Nephron (organoid): ENCODE measurements at regions not wholly inside any gene's neighbourhood (a gene's known extent, or its start where the extent isn't known, plus 50 kb on each side); places are given as distances from the start of the nearest gene placed in this dataset.

Source experiments
- H3K27ac Mint-ChIP-seq, 3 experiments: 2 replicates each; pipeline ENCODE4 v1.8.0; 2020; ENCODE audit warnings: mixed read lengths in 3 of 3, mild to moderate bottlenecking in 2 of 3, moderate library complexity in 1 of 3
- H3K27me3 Mint-ChIP-seq: 2 replicates; pipeline ENCODE4 v1.8.0; 2021; ENCODE audit warnings: low read depth, mild to moderate bottlenecking, moderate library complexity, mixed read lengths
- H3K36me3 Mint-ChIP-seq: 2 replicates; pipeline ENCODE4 v1.8.0; 2020; ENCODE audit warnings: low read depth, mixed read lengths
- H3K4me1 Mint-ChIP-seq: 2 replicates; pipeline ENCODE4 v1.8.0; 2020; ENCODE audit warnings: mixed read lengths
- H3K4me3 Mint-ChIP-seq, 3 experiments: 2 replicates each; pipeline ENCODE4 v1.8.0; 2020; ENCODE audit warnings: mild to moderate bottlenecking in 3 of 3, mixed read lengths in 3 of 3, moderate library complexity in 2 of 3
- H3K9me3 Mint-ChIP-seq: 2 replicates; pipeline ENCODE4 v1.8.0; 2020; ENCODE audit warnings: mixed read lengths
- TF ChIP-seq, protein P1 (sequence below), 3 experiments: fragments of 200-600 bp; sonication (generic); IDR thresholded peaks; one replicate each; pipeline ENCODE4 v1.5.0; 2021; ENCODE audit warnings: antibody characterized with exemption in 3 of 3; ENCODE audit not compliant: unreplicated experiment in 3 of 3

DNA sequence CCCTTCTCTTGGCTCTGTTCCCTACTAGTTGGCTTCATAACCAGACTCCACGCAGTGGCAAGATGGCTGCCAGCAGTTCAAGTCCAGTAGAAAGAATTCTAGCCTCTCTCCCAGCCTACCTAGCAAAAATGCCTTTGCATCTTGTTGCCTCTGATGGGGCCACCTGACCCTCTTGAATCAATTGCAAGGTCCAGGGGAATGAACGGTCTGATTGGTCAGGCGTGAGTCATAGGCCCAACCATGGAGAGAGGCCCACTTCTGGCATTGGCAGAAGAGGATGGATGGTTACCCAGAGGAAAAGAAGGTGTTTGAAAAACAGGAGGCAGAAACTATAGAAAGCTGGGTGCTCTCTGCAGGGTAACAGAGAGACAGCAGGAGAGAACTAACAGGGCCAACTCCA lies 622.6 kb downstream of the CCDC171 start:
- Mint-ChIP-seq H3K36me3 (no peaks in the 10 kb centered on the region), H3K4me3 (no peak overlapping the region), H3K4me1 (peaks cover 32% of the 10 kb centered on the region), H3K9me3 (no peaks in the 10 kb centered on the region), H3K27ac (no peak overlapping the region), H3K27me3 (peaks cover 3% of the 10 kb centered on the region)
- TF ChIP-seq, protein P1, sequence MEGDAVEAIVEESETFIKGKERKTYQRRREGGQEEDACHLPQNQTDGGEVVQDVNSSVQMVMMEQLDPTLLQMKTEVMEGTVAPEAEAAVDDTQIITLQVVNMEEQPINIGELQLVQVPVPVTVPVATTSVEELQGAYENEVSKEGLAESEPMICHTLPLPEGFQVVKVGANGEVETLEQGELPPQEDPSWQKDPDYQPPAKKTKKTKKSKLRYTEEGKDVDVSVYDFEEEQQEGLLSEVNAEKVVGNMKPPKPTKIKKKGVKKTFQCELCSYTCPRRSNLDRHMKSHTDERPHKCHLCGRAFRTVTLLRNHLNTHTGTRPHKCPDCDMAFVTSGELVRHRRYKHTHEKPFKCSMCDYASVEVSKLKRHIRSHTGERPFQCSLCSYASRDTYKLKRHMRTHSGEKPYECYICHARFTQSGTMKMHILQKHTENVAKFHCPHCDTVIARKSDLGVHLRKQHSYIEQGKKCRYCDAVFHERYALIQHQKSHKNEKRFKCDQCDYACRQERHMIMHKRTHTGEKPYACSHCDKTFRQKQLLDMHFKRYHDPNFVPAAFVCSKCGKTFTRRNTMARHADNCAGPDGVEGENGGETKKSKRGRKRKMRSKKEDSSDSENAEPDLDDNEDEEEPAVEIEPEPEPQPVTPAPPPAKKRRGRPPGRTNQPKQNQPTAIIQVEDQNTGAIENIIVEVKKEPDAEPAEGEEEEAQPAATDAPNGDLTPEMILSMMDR (IDR thresholded peaks at IDR 0.05; ENCODE audit: unreplicated experiment in 3 of 3), result no peak

DNA sequence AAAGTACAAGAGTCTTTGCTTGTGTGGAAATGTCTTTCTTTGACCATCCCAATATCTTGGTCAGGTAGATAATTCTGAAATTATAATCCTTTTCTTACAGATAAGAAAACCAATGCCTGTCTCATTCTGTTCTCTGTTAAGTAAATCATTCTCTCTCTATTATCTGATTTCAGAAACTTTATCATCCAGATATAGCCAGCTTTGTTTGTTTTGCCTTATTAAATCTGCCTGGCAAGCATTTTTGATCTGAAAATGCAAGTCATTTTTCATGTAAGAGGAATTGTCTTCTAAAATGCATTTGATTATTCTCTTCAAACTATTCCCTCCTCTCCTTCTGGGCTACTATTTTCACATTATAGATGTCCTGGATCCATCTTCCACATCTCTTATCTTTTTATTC lies 625.5 kb downstream of the CCDC171 start:
- Mint-ChIP-seq H3K4me1 (peaks cover 13% of the 10 kb centered on the region), H3K36me3 (no peaks in the 10 kb centered on the region), H3K27me3 (no peaks in the 10 kb centered on the region), H3K4me3 (no peak overlapping the region), H3K27ac (no peak overlapping the region), H3K9me3 (no peaks in the 10 kb centered on the region)
- TF ChIP-seq, protein P1 (IDR thresholded peaks at IDR 0.05; ENCODE audit: unreplicated experiment in 3 of 3), result no peak

GRCh38 chr9:16179566-16179965 lies 626.7 kb downstream of the CCDC171 start:
- H3K27ac Mint-ChIP-seq, result no peak overlapping the region
- H3K9me3 Mint-ChIP-seq, result no peaks in the 10 kb centered on the region
- H3K27me3 Mint-ChIP-seq, result no peaks in the 10 kb centered on the region
- no peaks in the 10 kb centered on the region for H3K36me3 Mint-ChIP-seq
- peaks cover 15% of the 10 kb centered on the region for H3K4me1 Mint-ChIP-seq
- H3K4me3 Mint-ChIP-seq, result no peak overlapping the region
- TF ChIP-seq, protein P1 (IDR thresholded peaks at IDR 0.05; ENCODE audit: unreplicated experiment in 3 of 3), result no peak

- no peaks in the 10 kb centered on the region for H3K27me3 Mint-ChIP-seq
- TF ChIP-seq, protein P1 (IDR thresholded peaks at IDR 0.05; ENCODE audit: unreplicated experiment in 3 of 3), result no peak
- H3K4me3 Mint-ChIP-seq, result no peak overlapping the region
- no peak overlapping the region for H3K27ac Mint-ChIP-seq
- peaks cover 15% of the 10 kb centered on the region for H3K4me1 Mint-ChIP-seq
- no peaks in the 10 kb centered on the region for H3K36me3 Mint-ChIP-seq
- no peaks in the 10 kb centered on the region for H3K9me3 Mint-ChIP-seq
These were observed 627.2 kb downstream of the CCDC171 start for GRCh38 chr9:16180091-16180490.

DNA sequence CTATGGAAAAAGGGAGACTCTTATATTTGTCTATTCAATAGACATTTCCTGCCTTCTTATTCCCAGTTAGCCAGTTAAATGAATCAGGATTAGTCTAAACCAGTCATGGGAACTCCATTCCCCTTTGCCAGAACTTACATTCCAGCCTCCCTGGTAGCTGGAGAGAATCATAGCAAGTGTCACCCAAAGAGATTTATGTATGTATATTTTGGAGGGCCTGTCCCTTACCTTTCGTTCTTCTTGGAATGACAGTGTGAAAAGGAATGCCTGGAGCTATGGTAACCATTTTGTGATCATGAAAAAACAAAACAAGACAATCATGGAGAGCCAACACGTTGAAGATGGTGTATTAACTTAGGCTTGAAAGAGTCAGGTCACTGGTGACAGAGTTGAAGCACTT lies 627.7 kb downstream of the CCDC171 start:
- Mint-ChIP-seq H3K36me3 (no peaks in the 10 kb centered on the region), H3K4me3 (no peak overlapping the region), H3K27ac (peak overlapping the region in 2 of 3 experiments; percentile 2 to 49), H3K27me3 (no peaks in the 10 kb centered on the region), H3K9me3 (no peaks in the 10 kb centered on the region), H3K4me1 (peaks cover 15% of the 10 kb centered on the region)
- TF ChIP-seq, protein P1 (IDR thresholded peaks at IDR 0.05; ENCODE audit: unreplicated experiment in 3 of 3), result no peak

DNA sequence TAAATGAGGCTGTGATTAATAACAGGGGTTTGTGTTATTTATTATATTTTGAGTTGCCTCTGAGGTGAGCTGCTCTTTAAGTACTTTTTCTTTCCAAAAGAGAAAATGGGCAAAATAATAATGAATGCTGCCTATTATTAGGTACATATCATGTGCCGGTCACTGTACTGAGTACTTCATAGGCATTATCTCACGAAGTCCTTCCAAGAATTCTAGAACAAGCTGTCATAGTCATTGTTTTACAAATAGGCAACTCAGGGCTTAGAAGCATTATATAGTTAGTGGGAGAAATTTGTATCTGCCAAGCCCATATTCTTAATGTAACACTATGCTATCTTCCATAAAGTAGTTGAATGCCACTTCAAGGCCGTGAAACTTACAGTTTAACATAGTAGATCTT lies 628.7 kb downstream of the CCDC171 start:
- peaks cover 4% of the 10 kb centered on the region for H3K9me3 Mint-ChIP-seq
- TF ChIP-seq, protein P1 (IDR thresholded peaks at IDR 0.05; ENCODE audit: unreplicated experiment in 3 of 3), result no peak
- H3K4me3 Mint-ChIP-seq, result no peak overlapping the region
- peak overlapping the region in 1 of 3 experiments; percentile 2 for H3K27ac Mint-ChIP-seq
- no peaks in the 10 kb centered on the region for H3K36me3 Mint-ChIP-seq
- peaks cover 15% of the 10 kb centered on the region for H3K4me1 Mint-ChIP-seq
- H3K27me3 Mint-ChIP-seq, result no peaks in the 10 kb centered on the region
